ENCODE measurements at regions not wholly inside any gene's neighbourhood (a gene's known extent, or its start where the extent isn't known, plus 50 kb on each side); places are given as distances from the start of the nearest gene placed in this dataset.
"Not testable (repeated sequence)": the region's sequence is repeated elsewhere in the genome, so short reads cannot be mapped to it uniquely, and the experiment has no call there.

- ATAC-seq (no peak), DNase-seq (no peak)
- intact Hi-C loops (cut with DNase I): no loop called here
Measured at GRCh38 chr3:72006631-72007556, 221.9 kb upstream of the PROK2 start.

GRCh38 chr3:72004749-72005292, 219.9 kb upstream of the PROK2 start:
- intact Hi-C loops (cut with DNase I): no loop called here
- ATAC-seq (peak in 1 of 2 donors; percentile 63), DNase-seq (no peak)

GRCh38 chr3:72003936-72004335, 219.0 kb upstream of the PROK2 start:
- DNase-seq (no peak), ATAC-seq (no peak)
- intact Hi-C loops (cut with DNase I): no loop called here

- DNase-seq: no peak
- intact Hi-C loops (cut with DNase I): no loop called here
- no peak for ATAC-seq
Measured at GRCh38 chr3:72001758-72002157, 216.8 kb upstream of the PROK2 start.

GRCh38 chr3:71998995-71999673, 214.2 kb upstream of the PROK2 start:
- intact Hi-C loops (cut with DNase I): no loop called here
- no peak for DNase-seq

GRCh38 chr3:71997066-71997653, 212.2 kb upstream of the PROK2 start:
- intact Hi-C loops (cut with DNase I): no loop called here
- ATAC-seq (no peak), DNase-seq (no peak)

More at GRCh38 chr3:71998995-71999673, 214.2 kb upstream of the PROK2 start:
- ATAC-seq: no peak

GRCh38 chr3:71994906-71995305, 210.0 kb upstream of the PROK2 start:
- intact Hi-C loops (cut with DNase I): no loop called here
- ATAC-seq: no peak
- DNase-seq: no peak

GRCh38 chr3:71994203-71994602, 209.3 kb upstream of the PROK2 start:
- ATAC-seq (peak in 1 of 2 donors; percentile 36), DNase-seq (no peak)
- intact Hi-C loops (cut with DNase I): no loop called here

GRCh38 chr3:71991681-71992080, 206.7 kb upstream of the PROK2 start:
- intact Hi-C loops (cut with DNase I): no loop called here
- no peak for ATAC-seq
- no peak for DNase-seq

GRCh38 chr3:71991046-71991445, 206.1 kb upstream of the PROK2 start:
- intact Hi-C loops (cut with DNase I): no loop called here

GRCh38 chr3:71990545-71990944, 205.6 kb upstream of the PROK2 start:
- ATAC-seq (no peak), DNase-seq (no peak)
- intact Hi-C loops (cut with DNase I): no loop called here

More at GRCh38 chr3:71991046-71991445, 206.1 kb upstream of the PROK2 start:
- ATAC-seq (no peak), DNase-seq (no peak)

- ATAC-seq (no peak), DNase-seq (no peak)
- intact Hi-C loops (cut with DNase I): no loop called here
Measured at GRCh38 chr3:71989165-71989564, 204.2 kb upstream of the PROK2 start.

GRCh38 chr3:71987828-71988227, 202.9 kb upstream of the PROK2 start:
- intact Hi-C loops (cut with DNase I): no loop called here
- DNase-seq (no peak), ATAC-seq (peak; percentile 19 to 44)

GRCh38 chr3:71987089-71987735, 202.3 kb upstream of the PROK2 start:
- DNase-seq (no peak), ATAC-seq (peak in 1 of 2 donors; percentile 44)
- intact Hi-C loops (cut with DNase I): no loop called here

- ATAC-seq (no peak), DNase-seq (no peak)
- intact Hi-C loops (cut with DNase I): no loop called here
Measured at GRCh38 chr3:71986606-71987005, 201.7 kb upstream of the PROK2 start.

GRCh38 chr3:71984843-71985613, 200.1 kb upstream of the PROK2 start:
- ATAC-seq: no peak
- DNase-seq: no peak
- intact Hi-C loops (cut with DNase I): no loop called here

- intact Hi-C loops (cut with DNase I): no loop called here
- no peak for ATAC-seq
- DNase-seq: no peak
Measured at GRCh38 chr3:71983694-71984093, 198.7 kb upstream of the PROK2 start.

- ATAC-seq; DNase-seq; intact Hi-C loops (cut with DNase I): not testable (repeated sequence)
Measured at GRCh38 chr3:71982506-71983258, 197.7 kb upstream of the PROK2 start.

Data from left cardiac atrium (tissue), 4 donors.